ENCODE measurements at regions not wholly inside any gene's neighbourhood (a gene's known extent, or its start where the extent isn't known, plus 50 kb on each side); places are given as distances from the start of the nearest gene placed in this dataset.
"Not testable (repeated sequence)": the region's sequence is repeated elsewhere in the genome, so short reads cannot be mapped to it uniquely, and the experiment has no call there.

GRCh38 chr11:119571311-119571710 is 148.3 kb upstream of the THY1 start:
- Histone ChIP-seq H3K4me1 (ENCODE audit: insufficient read depth, low read length) (peaks cover 11% of the 10 kb centered on the region), H3K4me3 (ENCODE audit: low read length) (no peak overlapping the region), H3K27me3 (ENCODE audit: insufficient read depth, low read length) (no peaks in the 10 kb centered on the region), H3K9ac (ENCODE audit: low read depth, low read length) (no peak overlapping the region), H3K27ac (ENCODE audit: low read depth, low read length) (no peak overlapping the region), H3K36me3 (ENCODE audit: insufficient read depth, low read length) (no peaks in the 10 kb centered on the region), H3K9me3 (ENCODE audit: insufficient read depth, low read depth, low read length) (no peaks in the 10 kb centered on the region)
- 72% methylated on average over 3 of the region's 3 CpGs for WGBS

- Histone ChIP-seq H3K27me3 (ENCODE audit: insufficient read depth, low read length) (no peaks in the 10 kb centered on the region), H3K9ac (ENCODE audit: low read depth, low read length) (no peak overlapping the region), H3K36me3 (ENCODE audit: insufficient read depth, low read length) (no peaks in the 10 kb centered on the region), H3K27ac (ENCODE audit: low read depth, low read length) (peak overlapping the region; percentile 62), H3K9me3 (ENCODE audit: insufficient read depth, low read depth, low read length) (no peaks in the 10 kb centered on the region), H3K4me1 (ENCODE audit: insufficient read depth, low read length) (peaks cover 11% of the 10 kb centered on the region), H3K4me3 (ENCODE audit: low read length) (no peak overlapping the region)
- 45% methylated on average over 9 of the region's 9 CpGs for WGBS
These were observed 145.0 kb upstream of the THY1 start for GRCh38 chr11:119567688-119568582.

GRCh38 chr11:119566319-119566718 is 143.3 kb upstream of the THY1 start:
- Histone ChIP-seq H3K27me3 (ENCODE audit: insufficient read depth, low read length) (no peaks in the 10 kb centered on the region), H3K9me3 (ENCODE audit: insufficient read depth, low read depth, low read length) (no peaks in the 10 kb centered on the region), H3K4me1 (ENCODE audit: insufficient read depth, low read length) (peaks cover 11% of the 10 kb centered on the region), H3K36me3 (ENCODE audit: insufficient read depth, low read length) (no peaks in the 10 kb centered on the region), H3K27ac (ENCODE audit: low read depth, low read length) (no peak overlapping the region), H3K9ac (ENCODE audit: low read depth, low read length) (no peak overlapping the region), H3K4me3 (ENCODE audit: low read length) (no peak overlapping the region)
- WGBS: 96% methylated on average over 2 of the region's 2 CpGs

GRCh38 chr11:119565693-119566092 is 142.7 kb upstream of the THY1 start:
- not testable (repeated sequence) for H3K9me3 ChIP-seq (ENCODE audit: insufficient read depth, low read depth, low read length); H3K27me3 ChIP-seq (ENCODE audit: insufficient read depth, low read length); H3K4me3 ChIP-seq (ENCODE audit: low read length); H3K9ac ChIP-seq (ENCODE audit: low read depth, low read length); H3K27ac ChIP-seq (ENCODE audit: low read depth, low read length); H3K36me3 ChIP-seq (ENCODE audit: insufficient read depth, low read length)
- H3K4me1 ChIP-seq (ENCODE audit: insufficient read depth, low read length): peaks cover 11% of the 10 kb centered on the region

GRCh38 chr11:119560961-119561360 is 138.0 kb upstream of the THY1 start:
- Histone ChIP-seq H3K27ac (ENCODE audit: low read depth, low read length) (no peak overlapping the region), H3K36me3 (ENCODE audit: insufficient read depth, low read length) (no peaks in the 10 kb centered on the region), H3K9me3 (ENCODE audit: insufficient read depth, low read depth, low read length) (no peaks in the 10 kb centered on the region), H3K4me3 (ENCODE audit: low read length) (no peak overlapping the region), H3K9ac (ENCODE audit: low read depth, low read length) (no peak overlapping the region), H3K27me3 (ENCODE audit: insufficient read depth, low read length) (no peaks in the 10 kb centered on the region; the same call in 1 of the 2 replicates), H3K4me1 (ENCODE audit: insufficient read depth, low read length) (no peaks in the 10 kb centered on the region)
- 93% methylated on average over 4 of the region's 4 CpGs for WGBS

- Histone ChIP-seq H3K36me3 (ENCODE audit: insufficient read depth, low read length) (no peaks in the 10 kb centered on the region), H3K4me1 (ENCODE audit: insufficient read depth, low read length) (no peaks in the 10 kb centered on the region), H3K9ac (ENCODE audit: low read depth, low read length) (no peak overlapping the region), H3K9me3 (ENCODE audit: insufficient read depth, low read depth, low read length) (no peaks in the 10 kb centered on the region), H3K27me3 (ENCODE audit: insufficient read depth, low read length) (no peaks in the 10 kb centered on the region; the same call in 1 of the 2 replicates), H3K4me3 (ENCODE audit: low read length) (no peak overlapping the region), H3K27ac (ENCODE audit: low read depth, low read length) (no peak overlapping the region)
- WGBS: 92% methylated on average over 6 of the region's 6 CpGs
These were observed 137.3 kb upstream of the THY1 start for GRCh38 chr11:119560291-119560690.

- Histone ChIP-seq H3K4me3 (ENCODE audit: low read length) (no peak overlapping the region), H3K4me1 (ENCODE audit: insufficient read depth, low read length) (peaks cover 7% of the 10 kb centered on the region; the same call in 1 of the 2 replicates), H3K27me3 (ENCODE audit: insufficient read depth, low read length) (no peaks in the 10 kb centered on the region), H3K27ac (ENCODE audit: low read depth, low read length) (no peak overlapping the region), H3K9ac (ENCODE audit: low read depth, low read length) (no peak overlapping the region), H3K36me3 (ENCODE audit: insufficient read depth, low read length) (no peaks in the 10 kb centered on the region), H3K9me3 (ENCODE audit: insufficient read depth, low read depth, low read length) (peaks cover 9% of the 10 kb centered on the region; the same call in 1 of the 2 replicates)
These were observed 129.1 kb upstream of the THY1 start for GRCh38 chr11:119552106-119552485.

- H3K27ac ChIP-seq (ENCODE audit: low read depth, low read length): no peak overlapping the region
- H3K9ac ChIP-seq (ENCODE audit: low read depth, low read length): no peak overlapping the region
- 72% methylated on average over 3 of the region's 5 CpGs for WGBS
- no peaks in the 10 kb centered on the region for H3K36me3 ChIP-seq (ENCODE audit: insufficient read depth, low read length)
- H3K4me1 ChIP-seq (ENCODE audit: insufficient read depth, low read length): peaks cover 7% of the 10 kb centered on the region; the same call in 1 of the 2 replicates
- no peak overlapping the region for H3K4me3 ChIP-seq (ENCODE audit: low read length)
- H3K27me3 ChIP-seq (ENCODE audit: insufficient read depth, low read length): no peaks in the 10 kb centered on the region
- peaks cover 10% of the 10 kb centered on the region; the same call in 1 of the 2 replicates for H3K9me3 ChIP-seq (ENCODE audit: insufficient read depth, low read depth, low read length)
These were observed 128.6 kb upstream of the THY1 start for GRCh38 chr11:119551420-119552105.

- WGBS: 89% methylated on average over 1 of the region's 2 CpGs
These were observed 127.2 kb upstream of the THY1 start for GRCh38 chr11:119550053-119550752.

GRCh38 chr11:119547511-119547910 is 124.5 kb upstream of the THY1 start:
- Histone ChIP-seq H3K27ac (ENCODE audit: low read depth, low read length) (no peak overlapping the region), H3K9me3 (ENCODE audit: insufficient read depth, low read depth, low read length) (peaks cover 10% of the 10 kb centered on the region; the same call in 1 of the 2 replicates), H3K4me1 (ENCODE audit: insufficient read depth, low read length) (peaks cover 7% of the 10 kb centered on the region; the same call in 1 of the 2 replicates), H3K9ac (ENCODE audit: low read depth, low read length) (no peak overlapping the region), H3K27me3 (ENCODE audit: insufficient read depth, low read length) (no peaks in the 10 kb centered on the region), H3K36me3 (ENCODE audit: insufficient read depth, low read length) (no peaks in the 10 kb centered on the region), H3K4me3 (ENCODE audit: low read length) (no peak overlapping the region)
- WGBS: 96% methylated on average over 5 of the region's 5 CpGs

More at GRCh38 chr11:119550053-119550752, 127.2 kb upstream of the THY1 start:
- Histone ChIP-seq H3K9ac (ENCODE audit: low read depth, low read length) (no peak overlapping the region), H3K4me3 (ENCODE audit: low read length) (no peak overlapping the region), H3K36me3 (ENCODE audit: insufficient read depth, low read length) (no peaks in the 10 kb centered on the region), H3K27me3 (ENCODE audit: insufficient read depth, low read length) (no peaks in the 10 kb centered on the region), H3K27ac (ENCODE audit: low read depth, low read length) (no peak overlapping the region), H3K9me3 (ENCODE audit: insufficient read depth, low read depth, low read length) (peaks cover 10% of the 10 kb centered on the region; the same call in 1 of the 2 replicates), H3K4me1 (ENCODE audit: insufficient read depth, low read length) (peaks cover 7% of the 10 kb centered on the region; the same call in 1 of the 2 replicates)
